ENCODE measurements at regions not wholly inside any gene's neighbourhood (a gene's known extent, or its start where the extent isn't known, plus 50 kb on each side); places are given as distances from the start of the nearest gene placed in this dataset.

DNA sequence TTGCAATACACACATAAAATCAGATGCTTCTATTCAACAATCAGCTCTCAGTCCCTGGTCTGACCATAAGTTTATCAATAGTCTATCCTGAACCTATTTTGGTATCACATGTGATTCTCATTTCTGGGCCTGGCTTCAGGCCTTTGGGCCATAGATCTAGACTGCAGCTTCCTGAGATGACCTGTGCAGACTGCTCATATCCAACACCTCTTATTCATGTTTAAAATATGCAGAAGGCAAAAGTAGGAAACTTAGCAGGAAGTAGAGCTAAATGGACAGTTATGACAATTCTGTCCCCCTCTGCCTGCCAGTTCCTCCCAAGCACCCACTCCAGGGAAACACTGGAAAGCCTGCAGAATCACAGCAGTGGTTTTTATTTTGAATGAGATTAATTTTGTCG lies 53.3 kb downstream of the C7orf25 start:
- Histone ChIP-seq H3K4me3 (ENCODE audit: low read length) (no peak overlapping the region), H3K27me3 (ENCODE audit: insufficient read depth, low read length) (no peaks in the 10 kb centered on the region), H3K9ac (ENCODE audit: low read depth, low read length) (no peak overlapping the region), H3K4me1 (ENCODE audit: insufficient read depth, low read length) (no peaks in the 10 kb centered on the region), H3K27ac (ENCODE audit: low read depth, low read length) (no peak overlapping the region), H3K9me3 (ENCODE audit: insufficient read depth, low read depth, low read length) (no peaks in the 10 kb centered on the region), H3K36me3 (ENCODE audit: insufficient read depth, low read length) (no peaks in the 10 kb centered on the region)
- no CpG with 5 or more reads among the region's 1 CpG for WGBS

DNA sequence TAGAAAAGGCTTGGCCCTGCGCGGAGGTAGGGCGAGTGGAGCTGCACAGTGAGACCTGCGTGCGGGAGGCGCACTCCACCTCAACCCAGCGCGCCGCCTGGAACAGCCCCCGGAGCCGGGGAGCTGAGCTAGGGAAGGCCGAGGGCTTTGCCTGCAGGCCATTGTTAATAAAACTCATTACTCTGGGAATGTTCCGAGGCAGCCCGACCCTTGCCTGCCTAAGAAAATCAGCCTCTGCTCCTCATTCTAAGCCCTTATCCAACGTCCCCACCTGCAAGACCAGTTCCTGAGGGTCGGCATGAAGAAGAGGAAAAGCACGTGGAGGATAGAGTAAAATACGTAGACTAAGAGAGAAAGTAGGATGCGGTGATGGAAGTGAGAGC lies 55.3 kb downstream of the C7orf25 start:
- H3K9me3 ChIP-seq (ENCODE audit: insufficient read depth, low read depth, low read length), result no peaks in the 10 kb centered on the region
- H3K36me3 ChIP-seq (ENCODE audit: insufficient read depth, low read length), result no peaks in the 10 kb centered on the region
- no peaks in the 10 kb centered on the region for H3K4me1 ChIP-seq (ENCODE audit: insufficient read depth, low read length)
- no peak overlapping the region for H3K4me3 ChIP-seq (ENCODE audit: low read length)
- H3K9ac ChIP-seq (ENCODE audit: low read depth, low read length), result no peak overlapping the region
- WGBS, result 95% methylated on average over 19 of the region's 19 CpGs
- H3K27ac ChIP-seq (ENCODE audit: low read depth, low read length), result no peak overlapping the region
- H3K27me3 ChIP-seq (ENCODE audit: insufficient read depth, low read length), result no peaks in the 10 kb centered on the region

DNA sequence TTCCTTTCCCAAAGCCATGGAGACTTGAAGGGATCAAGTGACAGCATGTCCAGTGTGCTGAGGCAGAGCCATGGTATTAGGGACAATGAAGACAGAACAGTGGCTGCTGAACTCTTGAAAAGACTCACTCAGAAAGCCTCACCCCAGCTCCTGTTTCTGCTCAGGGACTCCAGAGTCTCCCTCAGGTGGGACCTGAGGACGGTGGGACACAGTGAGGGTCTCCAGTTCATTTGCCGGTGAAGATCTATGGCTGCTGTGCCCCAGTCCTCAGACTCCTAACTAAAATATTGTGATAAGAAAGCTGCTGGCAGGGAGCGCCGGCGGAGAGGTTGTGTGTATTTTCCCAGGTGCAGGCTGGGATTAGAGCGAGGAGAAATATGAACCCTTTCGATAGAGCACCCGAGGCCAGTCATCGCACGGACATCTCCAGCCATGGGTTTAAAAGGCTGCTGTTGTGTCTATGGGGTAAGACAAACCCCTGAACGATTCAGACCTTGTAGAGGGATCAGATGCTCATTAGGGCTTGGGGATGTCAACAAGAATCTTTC lies 57.2 kb downstream of the C7orf25 start:
- H3K9me3 ChIP-seq (ENCODE audit: insufficient read depth, low read depth, low read length), result no peaks in the 10 kb centered on the region
- H3K27me3 ChIP-seq (ENCODE audit: insufficient read depth, low read length), result no peaks in the 10 kb centered on the region
- no peak overlapping the region for H3K4me3 ChIP-seq (ENCODE audit: low read length)
- H3K36me3 ChIP-seq (ENCODE audit: insufficient read depth, low read length), result no peaks in the 10 kb centered on the region
- 97% methylated on average over 11 of the region's 11 CpGs for WGBS
- H3K4me1 ChIP-seq (ENCODE audit: insufficient read depth, low read length), result no peaks in the 10 kb centered on the region
- H3K27ac ChIP-seq (ENCODE audit: low read depth, low read length), result no peak overlapping the region
- H3K9ac ChIP-seq (ENCODE audit: low read depth, low read length), result no peak overlapping the region

DNA sequence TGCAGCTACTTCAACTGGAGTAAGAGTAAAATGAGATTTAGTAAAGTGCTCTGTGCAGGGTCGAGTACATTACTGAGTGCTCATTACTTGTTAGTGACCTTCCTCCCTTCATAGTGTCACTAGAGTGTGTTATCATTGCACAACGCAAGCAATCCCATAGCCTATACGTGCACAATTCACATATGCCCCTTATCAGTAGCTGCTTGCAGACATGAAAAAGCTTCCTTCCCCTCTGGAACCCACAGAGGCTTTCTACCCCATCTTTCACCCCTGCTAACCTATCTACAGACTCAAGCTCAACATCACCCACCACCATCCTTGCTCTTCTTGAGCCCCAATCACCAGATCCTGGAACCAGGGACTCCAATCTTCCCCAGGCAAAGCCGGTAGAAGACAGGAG lies 59.3 kb downstream of the C7orf25 start:
- Histone ChIP-seq H3K9ac (ENCODE audit: low read depth, low read length) (no peak overlapping the region), H3K9me3 (ENCODE audit: insufficient read depth, low read depth, low read length) (no peaks in the 10 kb centered on the region), H3K27me3 (ENCODE audit: insufficient read depth, low read length) (no peaks in the 10 kb centered on the region), H3K4me1 (ENCODE audit: insufficient read depth, low read length) (no peaks in the 10 kb centered on the region), H3K27ac (ENCODE audit: low read depth, low read length) (no peak overlapping the region), H3K36me3 (ENCODE audit: insufficient read depth, low read length) (no peaks in the 10 kb centered on the region), H3K4me3 (ENCODE audit: low read length) (no peak overlapping the region)
- 91% methylated on average over 3 of the region's 4 CpGs for WGBS

DNA sequence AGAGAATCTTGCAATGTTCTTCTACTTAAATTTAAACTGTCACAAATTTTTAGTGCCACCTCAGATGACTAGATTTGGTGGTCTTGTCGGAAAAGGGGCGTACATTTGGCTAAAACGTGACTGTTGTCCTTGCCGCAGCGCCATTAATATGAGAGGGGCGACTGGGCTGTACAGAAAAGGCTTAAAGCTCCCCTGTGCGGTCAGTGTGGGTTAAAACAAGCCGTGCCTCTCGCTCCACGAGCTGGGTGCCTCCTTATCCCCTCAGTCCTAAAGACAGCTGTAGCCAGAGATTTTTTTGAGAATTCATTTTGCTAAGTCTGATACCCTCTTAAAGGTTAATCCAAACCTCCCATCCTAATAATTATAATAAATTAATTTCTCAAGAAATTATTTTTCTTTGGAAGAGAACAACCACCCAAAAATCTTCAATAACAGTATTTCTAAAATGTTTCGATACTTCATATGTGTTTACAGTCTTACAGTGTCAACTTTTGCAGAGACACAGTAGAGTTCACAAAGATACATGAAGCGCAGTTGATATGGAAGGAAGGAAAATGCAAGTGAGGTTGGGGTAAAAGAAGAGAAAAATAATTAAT lies 68.6 kb downstream of the C7orf25 start:
- H3K4me1 ChIP-seq (ENCODE audit: insufficient read depth, low read length), result 0 out of 2 replicates have a peak, but pooled peaks cover 3% of the 10 kb centered on the region
- WGBS, result 82% methylated on average over 12 of the region's 12 CpGs
- no peaks in the 10 kb centered on the region for H3K27me3 ChIP-seq (ENCODE audit: insufficient read depth, low read length)
- H3K9ac ChIP-seq (ENCODE audit: low read depth, low read length), result no peak overlapping the region
- no peak overlapping the region for H3K27ac ChIP-seq (ENCODE audit: low read depth, low read length)
- H3K4me3 ChIP-seq (ENCODE audit: low read length), result no peak overlapping the region
- H3K9me3 ChIP-seq (ENCODE audit: insufficient read depth, low read depth, low read length), result no peaks in the 10 kb centered on the region
- no peaks in the 10 kb centered on the region for H3K36me3 ChIP-seq (ENCODE audit: insufficient read depth, low read length)

DNA sequence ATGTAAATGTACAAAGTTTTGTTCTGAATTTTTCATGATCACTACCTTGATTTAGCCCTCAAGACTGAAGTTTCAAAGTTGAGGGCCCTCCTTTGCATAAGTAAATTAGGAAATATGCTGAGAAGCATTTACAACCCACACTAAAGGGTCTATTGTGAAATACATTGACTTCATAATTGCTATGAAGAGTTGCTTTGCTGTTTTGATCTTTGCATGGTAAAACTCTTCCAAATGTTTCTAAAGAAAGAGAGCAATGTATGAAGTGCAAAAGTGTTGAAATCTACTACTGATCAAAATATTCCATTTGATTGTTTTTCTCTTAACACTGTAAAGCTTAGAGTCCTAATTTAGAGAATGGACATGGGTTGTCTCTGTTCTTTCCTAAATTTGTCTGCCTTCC lies 77.2 kb downstream of the C7orf25 start:
- Histone ChIP-seq H3K9ac (ENCODE audit: low read depth, low read length) (no peak overlapping the region), H3K9me3 (ENCODE audit: insufficient read depth, low read depth, low read length) (no peaks in the 10 kb centered on the region), H3K4me1 (ENCODE audit: insufficient read depth, low read length) (no peaks in the 10 kb centered on the region), H3K36me3 (ENCODE audit: insufficient read depth, low read length) (no peaks in the 10 kb centered on the region), H3K27ac (ENCODE audit: low read depth, low read length) (no peak overlapping the region), H3K27me3 (ENCODE audit: insufficient read depth, low read length) (no peaks in the 10 kb centered on the region), H3K4me3 (ENCODE audit: low read length) (no peak overlapping the region)

DNA sequence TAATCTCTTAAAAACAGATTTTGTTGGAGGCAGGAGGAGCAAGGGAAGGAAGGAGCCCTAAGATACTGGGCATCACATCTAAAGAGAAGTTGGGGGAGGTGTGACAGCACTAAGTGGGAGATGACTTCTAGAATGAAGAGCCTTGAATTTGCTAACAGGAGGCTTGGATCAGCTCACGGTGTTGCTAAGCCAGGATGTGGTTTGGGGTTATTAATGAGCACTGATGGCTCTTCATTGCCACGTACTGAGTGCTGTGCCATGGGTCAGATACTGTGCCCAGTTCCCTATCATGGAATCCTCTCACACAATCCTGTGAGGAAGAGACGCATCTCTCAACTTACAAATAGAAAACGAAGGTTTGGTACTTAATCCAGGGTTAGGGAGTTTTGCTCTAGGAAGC lies 78.5 kb downstream of the C7orf25 start:
- 94% methylated on average over 4 of the region's 4 CpGs for WGBS
- no peak overlapping the region for H3K27ac ChIP-seq (ENCODE audit: low read depth, low read length)

DNA sequence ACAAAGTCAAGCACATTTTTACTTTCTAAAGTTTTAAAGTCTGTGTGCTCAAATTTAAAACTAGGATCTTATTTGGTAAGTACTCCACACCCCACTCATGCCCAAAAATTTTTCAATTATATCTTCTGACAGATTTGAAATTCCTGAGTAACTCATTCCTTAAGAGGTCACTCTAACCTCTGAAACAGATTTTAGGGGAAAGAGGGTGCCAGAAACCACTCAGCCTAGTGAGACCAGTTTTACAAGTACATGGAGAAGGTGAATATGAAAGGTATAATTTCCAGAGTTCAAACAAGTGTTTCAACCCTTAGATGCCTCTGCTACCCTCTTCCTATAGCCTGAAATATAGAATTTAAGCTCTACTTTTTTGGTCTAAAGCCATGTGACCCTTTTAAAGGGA lies 79.2 kb downstream of the C7orf25 start:
- Histone ChIP-seq H3K9ac (ENCODE audit: low read depth, low read length) (no peak overlapping the region), H3K36me3 (ENCODE audit: insufficient read depth, low read length) (no peaks in the 10 kb centered on the region), H3K27me3 (ENCODE audit: insufficient read depth, low read length) (no peaks in the 10 kb centered on the region), H3K4me1 (ENCODE audit: insufficient read depth, low read length) (no peaks in the 10 kb centered on the region), H3K27ac (ENCODE audit: low read depth, low read length) (no peak overlapping the region), H3K4me3 (ENCODE audit: low read length) (no peak overlapping the region), H3K9me3 (ENCODE audit: insufficient read depth, low read depth, low read length) (no peaks in the 10 kb centered on the region)

More for the DNA sequence above, 78.5 kb downstream of the C7orf25 start:
- Histone ChIP-seq H3K36me3 (ENCODE audit: insufficient read depth, low read length) (no peaks in the 10 kb centered on the region), H3K4me3 (ENCODE audit: low read length) (no peak overlapping the region), H3K27me3 (ENCODE audit: insufficient read depth, low read length) (no peaks in the 10 kb centered on the region), H3K4me1 (ENCODE audit: insufficient read depth, low read length) (no peaks in the 10 kb centered on the region), H3K9ac (ENCODE audit: low read depth, low read length) (no peak overlapping the region), H3K9me3 (ENCODE audit: insufficient read depth, low read depth, low read length) (no peaks in the 10 kb centered on the region)

DNA sequence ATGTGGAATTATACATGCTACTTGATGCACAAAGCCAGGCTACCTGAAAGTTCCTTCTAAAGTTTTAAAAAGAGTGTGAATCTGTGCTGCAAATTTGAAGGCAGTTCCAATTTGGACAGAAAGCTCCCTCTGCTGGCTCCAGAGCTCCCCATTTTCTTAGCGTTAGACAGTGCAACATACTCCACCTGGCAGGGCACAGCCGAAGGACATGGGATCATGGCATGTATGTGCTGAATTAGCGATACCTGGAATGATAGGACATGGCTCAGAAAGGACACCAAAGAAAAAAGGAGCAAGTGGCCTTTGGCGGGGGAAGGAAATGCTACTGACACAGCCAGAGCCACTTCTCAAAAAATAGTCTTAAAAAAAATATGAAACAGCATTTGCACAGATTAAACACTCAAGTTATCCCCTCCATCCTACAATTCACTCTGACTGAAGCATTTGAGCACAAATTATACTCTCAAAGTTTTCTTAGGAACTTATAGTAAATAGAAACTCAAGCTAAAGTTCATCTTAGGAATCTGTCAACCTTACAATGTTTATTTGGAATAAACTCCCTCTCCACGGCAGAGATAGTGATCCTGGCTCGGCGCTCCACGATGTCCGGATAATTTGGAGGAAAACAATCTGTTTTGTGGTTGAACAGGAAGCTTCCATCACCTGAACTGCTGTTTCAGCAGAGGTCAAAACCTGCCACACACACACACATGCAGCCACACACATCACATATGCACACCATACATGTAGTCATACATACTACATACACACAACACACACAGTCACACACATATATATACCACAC lies 80.0 kb downstream of the C7orf25 start:
- H3K9ac ChIP-seq (ENCODE audit: low read depth, low read length), result no peak overlapping the region
- H3K36me3 ChIP-seq (ENCODE audit: insufficient read depth, low read length), result no peaks in the 10 kb centered on the region
- no peak overlapping the region for H3K27ac ChIP-seq (ENCODE audit: low read depth, low read length)
- 86% methylated on average over 9 of the region's 9 CpGs for WGBS
- H3K27me3 ChIP-seq (ENCODE audit: insufficient read depth, low read length), result no peaks in the 10 kb centered on the region
- no peak overlapping the region for H3K4me3 ChIP-seq (ENCODE audit: low read length)
- H3K4me1 ChIP-seq (ENCODE audit: insufficient read depth, low read length), result no peaks in the 10 kb centered on the region
- H3K9me3 ChIP-seq (ENCODE audit: insufficient read depth, low read depth, low read length), result no peaks in the 10 kb centered on the region

DNA sequence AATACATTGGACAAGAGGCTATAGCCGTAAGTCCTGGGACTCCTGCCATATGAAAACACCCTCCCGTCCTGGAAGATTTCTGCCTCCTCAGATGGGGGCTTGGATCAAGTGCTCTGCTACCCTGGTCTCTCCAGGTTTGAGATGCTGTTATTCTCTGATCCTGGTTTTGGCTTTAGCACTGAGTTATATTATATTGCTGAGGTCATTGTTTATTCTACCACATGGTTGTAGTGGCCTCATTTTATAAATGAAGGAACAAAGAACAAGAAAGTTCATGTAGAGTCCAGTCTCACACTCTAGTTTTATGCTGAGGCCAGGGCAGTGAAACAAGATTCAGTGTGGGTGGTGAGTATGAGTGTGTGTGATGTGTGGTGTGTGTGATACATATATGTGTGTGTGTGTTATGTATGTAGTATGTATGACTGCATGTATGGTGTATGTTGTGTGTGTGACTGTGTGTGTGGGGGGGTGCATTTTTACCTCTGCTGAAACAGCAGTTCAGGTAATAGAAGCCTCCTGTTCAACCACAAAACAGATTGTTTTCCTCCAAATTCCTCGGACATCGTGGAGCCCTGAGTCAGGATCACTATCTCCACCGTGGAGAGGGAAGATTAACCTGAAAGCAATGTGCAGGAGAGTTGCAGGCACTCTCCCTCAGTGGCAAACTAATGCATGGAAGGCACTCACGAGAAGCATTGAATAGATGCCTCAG lies 80.7 kb downstream of the C7orf25 start:
- Histone ChIP-seq H3K4me3 (ENCODE audit: low read length) (no peak overlapping the region), H3K27me3 (ENCODE audit: insufficient read depth, low read length) (no peaks in the 10 kb centered on the region), H3K9ac (ENCODE audit: low read depth, low read length) (no peak overlapping the region), H3K9me3 (ENCODE audit: insufficient read depth, low read depth, low read length) (no peaks in the 10 kb centered on the region), H3K27ac (ENCODE audit: low read depth, low read length) (no peak overlapping the region), H3K36me3 (ENCODE audit: insufficient read depth, low read length) (no peaks in the 10 kb centered on the region), H3K4me1 (ENCODE audit: insufficient read depth, low read length) (no peaks in the 10 kb centered on the region)
- WGBS, result 80% methylated on average over 6 of the region's 6 CpGs

DNA sequence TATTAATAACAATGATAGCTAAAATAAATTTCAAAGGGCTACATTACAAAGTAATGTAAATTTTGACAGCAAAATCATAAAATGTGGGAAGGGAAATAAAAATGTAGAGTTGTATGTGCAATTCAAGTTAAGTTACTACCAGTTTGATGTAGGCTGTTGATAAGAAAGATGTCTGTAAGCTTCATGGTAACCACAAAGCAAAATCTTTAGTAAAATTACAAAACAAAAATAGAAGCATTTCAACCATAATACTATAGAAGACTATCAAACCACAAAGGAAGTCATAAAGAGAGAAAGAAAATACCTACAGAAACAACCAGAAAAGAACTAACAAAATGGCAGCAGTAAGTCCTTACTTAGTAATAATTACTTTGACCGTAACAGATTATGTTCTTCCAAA lies 99.1 kb downstream of the C7orf25 start:
- Histone ChIP-seq H3K9ac (ENCODE audit: low read depth, low read length) (no peak overlapping the region), H3K27me3 (ENCODE audit: insufficient read depth, low read length) (no peaks in the 10 kb centered on the region)
- WGBS, result no CpG with 5 or more reads among the region's 1 CpG

More for the DNA sequence above, 99.1 kb downstream of the C7orf25 start:
- H3K27ac ChIP-seq (ENCODE audit: low read depth, low read length), result no peak overlapping the region
- H3K4me3 ChIP-seq (ENCODE audit: low read length), result no peak overlapping the region
- no peaks in the 10 kb centered on the region for H3K4me1 ChIP-seq (ENCODE audit: insufficient read depth, low read length)
- no peaks in the 10 kb centered on the region for H3K36me3 ChIP-seq (ENCODE audit: insufficient read depth, low read length)
- no peaks in the 10 kb centered on the region for H3K9me3 ChIP-seq (ENCODE audit: insufficient read depth, low read depth, low read length)

All from HUES64 (cell line).